Osteoblast (primary cell): ENCODE measurements at regions not wholly inside any gene's neighbourhood (a gene's known extent, or its start where the extent isn't known, plus 50 kb on each side); places are given as distances from the start of the nearest gene placed in this dataset.

ENCODE experiments used
- DNase-seq: peaks from one replicate; pipeline ENCODE4 v3.0.0; 2011; ENCODE audit warnings: low spot score, mixed read lengths; ENCODE audit not compliant: insufficient read length; ENCODE audit errors: missing footprints
- H2AFZ ChIP-seq: 2 replicates; pipeline ENCODE4 v1.6.0; 2011; ENCODE audit warnings: mild to moderate bottlenecking, low read length
- H3K27ac ChIP-seq: 2 replicates; pipeline ENCODE4 v1.5.1; 2011; ENCODE audit warnings: mild to moderate bottlenecking, low read depth, low read length, moderate library complexity
- H3K27me3 ChIP-seq: 2 replicates; pipeline ENCODE4 v1.6.0; 2012; ENCODE audit warnings: mild to moderate bottlenecking, control low read depth, inconsistent platforms, low read length, moderate library complexity; ENCODE audit not compliant: insufficient read depth
- H3K36me3 ChIP-seq: 2 replicates; pipeline ENCODE4 v1.5.1; 2011; ENCODE audit warnings: mild to moderate bottlenecking, low read length, control low read depth, moderate library complexity; ENCODE audit not compliant: insufficient read depth
- H3K4me1 ChIP-seq: 2 replicates; pipeline ENCODE4 v1.5.1; 2011; ENCODE audit warnings: mild to moderate bottlenecking, low read length, control low read depth, moderate library complexity; ENCODE audit not compliant: insufficient read depth
- H3K4me2 ChIP-seq: 2 replicates; pipeline ENCODE4 v1.6.0; 2011; ENCODE audit warnings: mild to moderate bottlenecking, low read length; ENCODE audit not compliant: insufficient read depth
- H3K4me3 ChIP-seq: fragments of 200-600 bp; sonication (generic); 3 replicates; pipeline ENCODE4 v1.5.1; 2012; ENCODE audit warnings: mild to moderate bottlenecking, low read length, inconsistent platforms; ENCODE audit not compliant: insufficient read depth
- H3K79me2 ChIP-seq: 2 replicates; pipeline ENCODE4 v1.6.0; 2012; ENCODE audit warnings: mild to moderate bottlenecking, low read length, control low read depth, inconsistent platforms; ENCODE audit not compliant: insufficient read depth
- H3K9me3 ChIP-seq: 2 replicates; pipeline ENCODE4 v1.5.1; 2011; ENCODE audit warnings: low read depth, low read length, control low read depth
- H4K20me1 ChIP-seq: 2 replicates; pipeline ENCODE4 v1.6.0; 2012; ENCODE audit warnings: mild to moderate bottlenecking, low read length, control low read depth; ENCODE audit not compliant: insufficient read depth
- CTCF ChIP-seq: IDR thresholded peaks from 2 replicates; pipeline ENCODE4 v1.5.1; 2011; ENCODE audit warnings: mild to moderate bottlenecking, low read depth, low read length, moderate library complexity; ENCODE audit errors: extremely low read depth

GRCh38 chr9:82106536-82106935 lies 118.0 kb downstream of the SPATA31D1 start:
- H2AFZ ChIP-seq = no peak overlapping the region
- no peak overlapping the region for H3K4me3 ChIP-seq
- no peaks in the 10 kb centered on the region for H3K4me1 ChIP-seq
- H3K36me3 ChIP-seq = no peaks in the 10 kb centered on the region
- H3K27ac ChIP-seq = no peak overlapping the region
- H4K20me1 ChIP-seq = no peaks in the 10 kb centered on the region
- no peaks in the 10 kb centered on the region for H3K79me2 ChIP-seq
- TF ChIP-seq CTCF = no peak
- no peak for DNase-seq
- H3K4me2 ChIP-seq = no peak overlapping the region
- H3K9me3 ChIP-seq = no peaks in the 10 kb centered on the region
- no peaks in the 10 kb centered on the region for H3K27me3 ChIP-seq

DNA sequence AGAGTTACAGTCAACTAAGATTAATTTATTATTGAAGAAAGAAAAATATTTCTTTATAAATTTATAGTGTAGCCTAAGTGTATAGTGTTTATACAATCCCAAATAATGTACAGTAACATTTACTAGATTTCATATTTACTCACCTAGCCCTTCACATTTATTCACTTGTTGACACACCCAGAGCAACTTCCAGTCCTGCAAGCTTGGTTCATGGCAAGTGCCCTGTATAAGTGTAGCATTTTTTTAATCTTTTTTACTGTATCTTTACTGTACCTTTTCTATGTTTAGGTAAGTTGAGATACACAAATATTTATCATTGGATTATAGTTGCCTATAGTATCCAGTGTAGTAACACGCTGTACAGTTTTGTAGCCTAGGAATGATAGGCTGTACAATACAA lies 119.9 kb downstream of the SPATA31D1 start:
- no peaks in the 10 kb centered on the region for H3K4me1 ChIP-seq
- TF ChIP-seq CTCF = no peak
- H3K4me2 ChIP-seq = no peak overlapping the region

DNA sequence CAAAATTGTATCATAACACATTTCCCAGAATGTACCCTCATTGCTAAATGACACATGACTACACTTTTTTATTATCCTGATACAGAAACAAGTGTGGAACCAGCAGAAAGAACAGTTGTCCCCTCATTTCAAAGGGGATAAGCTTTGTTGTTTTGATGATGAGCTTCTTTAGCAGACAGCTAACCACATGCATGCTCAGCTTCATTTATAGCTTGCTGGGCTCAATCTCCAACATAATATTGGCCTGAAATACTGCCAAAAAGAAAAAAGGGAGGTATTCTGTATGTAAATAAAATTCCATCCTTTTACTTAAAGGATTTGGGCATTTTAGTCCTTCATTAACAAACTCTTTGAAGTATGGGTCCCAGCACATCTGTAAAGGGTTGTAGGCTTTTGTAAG lies 120.4 kb downstream of the SPATA31D1 start:
- H3K27ac ChIP-seq = no peak overlapping the region
- H2AFZ ChIP-seq = no peak overlapping the region
- H3K27me3 ChIP-seq = no peaks in the 10 kb centered on the region
- no peak overlapping the region for H3K4me3 ChIP-seq
- no peaks in the 10 kb centered on the region for H4K20me1 ChIP-seq
- no peak overlapping the region for H3K4me2 ChIP-seq
- TF ChIP-seq CTCF = no peak
- H3K79me2 ChIP-seq = no peaks in the 10 kb centered on the region
- H3K9me3 ChIP-seq = no peaks in the 10 kb centered on the region
- no peak for DNase-seq
- H3K36me3 ChIP-seq = no peaks in the 10 kb centered on the region
- H3K4me1 ChIP-seq = no peaks in the 10 kb centered on the region

More for the DNA sequence above, 119.9 kb downstream of the SPATA31D1 start:
- Histone ChIP-seq H4K20me1 (no peaks in the 10 kb centered on the region), H2AFZ (no peak overlapping the region), H3K9me3 (no peaks in the 10 kb centered on the region), H3K27ac (no peak overlapping the region), H3K36me3 (no peaks in the 10 kb centered on the region), H3K4me3 (no peak overlapping the region), H3K79me2 (no peaks in the 10 kb centered on the region), H3K27me3 (no peaks in the 10 kb centered on the region)
- no peak for DNase-seq

GRCh38 chr9:82109626-82110025 lies 121.1 kb downstream of the SPATA31D1 start:
- H3K27me3 ChIP-seq = no peaks in the 10 kb centered on the region
- H3K4me1 ChIP-seq = no peaks in the 10 kb centered on the region
- no peaks in the 10 kb centered on the region for H4K20me1 ChIP-seq
- no peak overlapping the region for H3K27ac ChIP-seq
- no peak overlapping the region for H3K4me3 ChIP-seq
- H3K79me2 ChIP-seq = no peaks in the 10 kb centered on the region
- no peak for TF ChIP-seq CTCF
- H2AFZ ChIP-seq = no peak overlapping the region
- no peak overlapping the region for H3K4me2 ChIP-seq
- DNase-seq = no peak
- H3K9me3 ChIP-seq = no peaks in the 10 kb centered on the region
- H3K36me3 ChIP-seq = no peaks in the 10 kb centered on the region
